Left lung (tissue), 4 donors: ENCODE measurements at regions not wholly inside any gene's neighbourhood (a gene's known extent, or its start where the extent isn't known, plus 50 kb on each side); places are given as distances from the start of the nearest gene placed in this dataset.

Experiments
- ATAC-seq: fragments of 200-7000 bp; cut with Tn5 transposase; one replicate; pipeline ENCODE4 v1.9.1; 2020; ENCODE audit warnings: moderate library complexity
- DNase-seq, 4 donors: peaks; one replicate each; pipeline ENCODE4 v3.0.0-alpha.2; 2013 to 2020
- H3K27ac ChIP-seq, 2 donors: fragments of 200-600 bp; sonication (generic) in 1 of 2; one replicate each; pipeline versions ENCODE4 v1.5.0 to v1.8.0; 2020 to 2021
- H3K27me3 ChIP-seq, 2 donors: fragments of 200-600 bp; sonication (generic) in 1 of 2; one replicate each; pipeline versions ENCODE4 v1.5.0 to v1.8.0; 2020 to 2021
- H3K36me3 ChIP-seq, 2 donors: fragments of 200-600 bp; sonication (generic) in 1 of 2; one replicate each; pipeline versions ENCODE4 v1.5.0 to v1.8.0; 2020 to 2021
- H3K4me1 ChIP-seq, 2 donors: fragments of 200-600 bp; one replicate each; pipeline ENCODE4 v1.8.0; 2021
- H3K4me3 ChIP-seq, 2 donors: fragments of 200-600 bp; sonication (generic) in 1 of 2; one replicate each; pipeline versions ENCODE4 v1.5.0 to v1.8.0; 2020 to 2021; ENCODE audit warnings: mild to moderate bottlenecking in 1 of 2
- H3K9me3 ChIP-seq, 2 donors: fragments of 200-600 bp; sonication (generic) in 1 of 2; one replicate each; pipeline versions ENCODE4 v1.5.0 to v1.8.0; 2020 to 2021
- CTCF ChIP-seq, 2 donors: fragments of 200-600 bp; sonication (generic) in 1 of 2; IDR thresholded peaks; one replicate each; pipeline versions ENCODE4 v1.5.0 to v1.8.0; 2021; ENCODE audit warnings: antibody characterized with exemption in 2 of 2
- intact Hi-C, 2 donors: fragments of 100-400 bp; cut with DNase I; formaldehyde crosslinking; loops; one replicate each; pipeline versions ENCODE4 v1.11.2 to v1.14.2; 2022
- donor health status: DM: no; HTN: yes; CAD: no.
- donor health status: DM: no; HTN: no; CAD: no.

- H3K4me1 ChIP-seq: no peaks in the 10 kb centered on the region
- intact Hi-C loops: no loop called here
- no peak overlapping the region for H3K4me3 ChIP-seq
- no peak overlapping the region for H3K27ac ChIP-seq
- no peaks in the 10 kb centered on the region for H3K36me3 ChIP-seq
- no peak for TF ChIP-seq CTCF (IDR thresholded peaks at IDR 0.05)
- H3K27me3 ChIP-seq: no peaks in the 10 kb centered on the region
- DNase-seq: no peak
- no peaks in the 10 kb centered on the region for H3K9me3 ChIP-seq
- ATAC-seq: no peak
Observed at GRCh38 chr14:81936348-81936747, 402.7 kb upstream of the SEL1L start.

- TF ChIP-seq CTCF (IDR thresholded peaks at IDR 0.05): no peak
- H3K27ac ChIP-seq: no peak overlapping the region
- no peak overlapping the region for H3K4me3 ChIP-seq
- no peaks in the 10 kb centered on the region for H3K36me3 ChIP-seq
- H3K27me3 ChIP-seq: no peaks in the 10 kb centered on the region
- intact Hi-C loops: no loop called here
- H3K4me1 ChIP-seq: no peaks in the 10 kb centered on the region
- ATAC-seq (no peak), DNase-seq (no peak)
- H3K9me3 ChIP-seq: no peaks in the 10 kb centered on the region
Observed at GRCh38 chr14:81936902-81937301, 403.2 kb upstream of the SEL1L start.

- Histone ChIP-seq H3K4me3 (no peak overlapping the region), H3K27me3 (no peaks in the 10 kb centered on the region), H3K4me1 (no peaks in the 10 kb centered on the region), H3K9me3 (no peaks in the 10 kb centered on the region), H3K36me3 (no peaks in the 10 kb centered on the region), H3K27ac (no peak overlapping the region)
- intact Hi-C loops: no loop called here
- no peak for TF ChIP-seq CTCF (IDR thresholded peaks at IDR 0.05)
- ATAC-seq: no peak
- DNase-seq: no peak
Observed at GRCh38 chr14:81938341-81938740, 404.7 kb upstream of the SEL1L start.

GRCh38 chr14:81940651-81941050 lies 407.0 kb upstream of the SEL1L start:
- ATAC-seq (no peak), DNase-seq (no peak)
- H3K36me3 ChIP-seq: no peaks in the 10 kb centered on the region
- no peaks in the 10 kb centered on the region for H3K27me3 ChIP-seq
- no peak overlapping the region for H3K27ac ChIP-seq
- H3K9me3 ChIP-seq: no peaks in the 10 kb centered on the region
- intact Hi-C loops: no loop called here
- no peak overlapping the region for H3K4me3 ChIP-seq
- TF ChIP-seq CTCF (IDR thresholded peaks at IDR 0.05): no peak
- H3K4me1 ChIP-seq: no peaks in the 10 kb centered on the region

- ATAC-seq (no peak), DNase-seq (no peak)
- Histone ChIP-seq H3K27ac (no peak overlapping the region), H3K4me1 (no peaks in the 10 kb centered on the region), H3K9me3 (no peaks in the 10 kb centered on the region), H3K4me3 (no peak overlapping the region), H3K27me3 (no peaks in the 10 kb centered on the region), H3K36me3 (no peaks in the 10 kb centered on the region)
- intact Hi-C loops: no loop called here
- TF ChIP-seq CTCF (IDR thresholded peaks at IDR 0.05): no peak
Observed at GRCh38 chr14:81942071-81942470, 408.4 kb upstream of the SEL1L start.
